NT2/D1 (cell line): ENCODE measurements at regions not wholly inside any gene's neighbourhood (a gene's known extent, or its start where the extent isn't known, plus 50 kb on each side); places are given as distances from the start of the nearest gene placed in this dataset.

Experiments used
- DNase-seq: peaks from one replicate; pipeline ENCODE4 v3.0.0-alpha.2; 2011; ENCODE audit warnings: low read depth, low spot score
- H3K27me3 ChIP-seq: 2 replicates; pipeline ENCODE4 v1.6.0; 2011; ENCODE audit warnings: mild to moderate bottlenecking; ENCODE audit not compliant: insufficient read length, insufficient read depth
- H3K36me3 ChIP-seq: 2 replicates; pipeline ENCODE4 v1.6.1; 2011; ENCODE audit warnings: mild to moderate bottlenecking, low read length, mixed read lengths; ENCODE audit not compliant: insufficient read depth, insufficient read length
- H3K4me1 ChIP-seq: 2 replicates; pipeline ENCODE4 v1.5.1; 2011; ENCODE audit not compliant: insufficient read depth, insufficient read length
- H3K4me3 ChIP-seq: 2 replicates; pipeline ENCODE4 v1.5.1; 2011; ENCODE audit warnings: low read depth; ENCODE audit not compliant: insufficient read length
- H3K9ac ChIP-seq: 2 replicates; pipeline ENCODE4 v1.6.0; 2011; ENCODE audit warnings: low read depth; ENCODE audit not compliant: insufficient read length
- H3K9me3 ChIP-seq: 2 replicates; pipeline ENCODE4 v1.5.1; 2011; ENCODE audit warnings: mild to moderate bottlenecking, low read length; ENCODE audit not compliant: insufficient read depth
- SUZ12 ChIP-seq: IDR thresholded peaks from 2 replicates; pipeline ENCODE4 v1.6.1; 2011; ENCODE audit not compliant: insufficient read length, insufficient read depth; ENCODE audit errors: extremely low read depth
- YY1 ChIP-seq: IDR thresholded peaks from 2 replicates; pipeline ENCODE4 v1.6.1; 2011; ENCODE audit not compliant: insufficient read length, insufficient read depth
- ZNF274 ChIP-seq: IDR thresholded peaks from 2 replicates; pipeline ENCODE4 v1.6.1; 2011; ENCODE audit warnings: mild to moderate bottlenecking, low read depth, low read length

GRCh38 chr6:137701942-137702341 lies 165.1 kb upstream of the TNFAIP3 start:
- no peak for DNase-seq
- Histone ChIP-seq H3K4me3 (no peak overlapping the region), H3K36me3 (no peaks in the 10 kb centered on the region), H3K27me3 (no peaks in the 10 kb centered on the region), H3K4me1 (no peaks in the 10 kb centered on the region), H3K9me3 (no peaks in the 10 kb centered on the region), H3K9ac (no peak overlapping the region)
- TF ChIP-seq ZNF274 (no peak), YY1 (no peak), SUZ12 (no peak)

- no peaks in the 10 kb centered on the region for H3K4me1 ChIP-seq
- H3K9me3 ChIP-seq, result no peaks in the 10 kb centered on the region
- TF ChIP-seq ZNF274 (no peak), YY1 (no peak), SUZ12 (no peak)
- H3K4me3 ChIP-seq, result no peak overlapping the region
- H3K9ac ChIP-seq, result no peak overlapping the region
- no peaks in the 10 kb centered on the region for H3K27me3 ChIP-seq
- H3K36me3 ChIP-seq, result no peaks in the 10 kb centered on the region
- no peak for DNase-seq
Measured at GRCh38 chr6:137702791-137703424, 164.2 kb upstream of the TNFAIP3 start.

- Histone ChIP-seq H3K4me3 (no peak overlapping the region), H3K9ac (no peak overlapping the region), H3K4me1 (no peaks in the 10 kb centered on the region), H3K27me3 (no peaks in the 10 kb centered on the region), H3K9me3 (no peaks in the 10 kb centered on the region), H3K36me3 (no peaks in the 10 kb centered on the region)
- TF ChIP-seq YY1 (no peak), SUZ12 (no peak), ZNF274 (no peak)
- no peak for DNase-seq
Measured at GRCh38 chr6:137704802-137705159, 162.3 kb upstream of the TNFAIP3 start.

GRCh38 chr6:137705160-137706082 lies 161.6 kb upstream of the TNFAIP3 start:
- H3K9ac ChIP-seq, result no peak overlapping the region
- no peak overlapping the region for H3K4me3 ChIP-seq
- H3K27me3 ChIP-seq, result no peaks in the 10 kb centered on the region
- no peaks in the 10 kb centered on the region for H3K9me3 ChIP-seq
- peak; percentile 16 for DNase-seq
- no peaks in the 10 kb centered on the region for H3K4me1 ChIP-seq
- TF ChIP-seq SUZ12 (no peak), ZNF274 (no peak), YY1 (no peak)
- H3K36me3 ChIP-seq, result no peaks in the 10 kb centered on the region

GRCh38 chr6:137706083-137706750 lies 160.8 kb upstream of the TNFAIP3 start:
- Histone ChIP-seq H3K36me3 (no peaks in the 10 kb centered on the region), H3K9me3 (no peaks in the 10 kb centered on the region), H3K4me1 (no peaks in the 10 kb centered on the region), H3K4me3 (no peak overlapping the region), H3K9ac (no peak overlapping the region), H3K27me3 (no peaks in the 10 kb centered on the region)
- no peak for DNase-seq
- TF ChIP-seq YY1 (no peak), SUZ12 (no peak), ZNF274 (no peak)

GRCh38 chr6:137707038-137707589 lies 159.9 kb upstream of the TNFAIP3 start:
- TF ChIP-seq YY1 (no peak), SUZ12 (no peak), ZNF274 (no peak)
- no peak overlapping the region for H3K4me3 ChIP-seq
- no peak overlapping the region for H3K9ac ChIP-seq
- H3K36me3 ChIP-seq, result no peaks in the 10 kb centered on the region
- no peaks in the 10 kb centered on the region for H3K27me3 ChIP-seq
- DNase-seq, result no peak
- H3K4me1 ChIP-seq, result no peaks in the 10 kb centered on the region
- no peaks in the 10 kb centered on the region for H3K9me3 ChIP-seq
